Right ventricle myocardium inferior (tissue), 1 donor: ENCODE measurements at regions not wholly inside any gene's neighbourhood (a gene's known extent, or its start where the extent isn't known, plus 50 kb on each side); places are given as distances from the start of the nearest gene placed in this dataset.

Source experiments
- ATAC-seq: fragments of 200-7000 bp; cut with Tn5 transposase; one replicate; pipeline ENCODE4 v1.9.1; 2020; ENCODE audit warnings: mild to moderate bottlenecking, moderate library complexity
- DNase-seq: peaks from one replicate; pipeline ENCODE4 v3.0.0; 2021; ENCODE audit errors: missing footprints
- intact Hi-C: fragments of 100-400 bp; cut with DNase I; formaldehyde crosslinking; loops from one replicate; pipeline ENCODE4 v1.11.0; 2022
- donor health status: DM: no; HTN: yes; CAD: no; lungs with severe emphysema.

DNA sequence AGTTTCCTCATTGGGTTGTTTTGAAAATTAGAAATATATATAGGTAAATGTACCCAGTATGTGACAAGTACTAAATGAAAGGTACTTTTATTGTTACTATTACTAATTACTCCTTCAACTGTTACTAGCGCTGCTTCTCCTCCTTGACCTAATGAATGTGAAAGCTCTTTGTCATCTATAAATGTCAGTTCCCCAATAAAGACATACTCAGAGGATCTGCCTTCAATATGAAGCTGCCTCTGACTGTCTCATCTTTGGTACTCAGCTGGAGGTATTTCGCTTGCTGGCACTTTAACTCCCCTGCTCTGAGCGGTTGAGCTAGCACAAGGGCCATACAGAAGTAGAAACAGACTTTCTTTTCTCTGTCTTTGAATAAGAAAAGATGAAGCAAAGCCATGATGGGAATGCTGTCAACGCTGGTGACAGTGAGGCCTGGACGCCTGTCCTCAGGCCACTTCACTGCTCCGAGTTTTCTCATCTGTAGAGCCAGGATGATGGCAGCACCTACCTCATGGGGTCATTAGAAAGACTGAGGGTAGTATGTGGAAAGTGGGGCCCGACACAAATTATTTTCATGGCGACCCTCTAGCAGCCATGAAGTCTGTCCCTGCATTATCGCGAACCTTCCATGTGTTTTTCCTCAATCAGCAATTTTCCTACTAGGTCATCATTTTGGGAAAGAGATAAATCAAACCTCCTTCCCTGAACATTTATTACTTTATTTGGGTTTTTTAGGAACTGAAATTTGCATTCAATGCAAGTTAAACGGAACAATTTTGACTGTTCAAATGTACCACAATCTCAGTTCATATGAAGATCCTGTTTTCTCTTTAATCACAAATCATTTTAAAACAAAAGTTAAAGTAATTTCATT, 55.9 kb upstream of the SNX9 start:
- intact Hi-C loops = no loop called here
- DNase-seq (no peak), ATAC-seq (no peak)

GRCh38 chr6:157767775-157768156, 55.3 kb upstream of the SNX9 start:
- DNase-seq = no peak
- no peak for ATAC-seq
- intact Hi-C loops = no loop called here

DNA sequence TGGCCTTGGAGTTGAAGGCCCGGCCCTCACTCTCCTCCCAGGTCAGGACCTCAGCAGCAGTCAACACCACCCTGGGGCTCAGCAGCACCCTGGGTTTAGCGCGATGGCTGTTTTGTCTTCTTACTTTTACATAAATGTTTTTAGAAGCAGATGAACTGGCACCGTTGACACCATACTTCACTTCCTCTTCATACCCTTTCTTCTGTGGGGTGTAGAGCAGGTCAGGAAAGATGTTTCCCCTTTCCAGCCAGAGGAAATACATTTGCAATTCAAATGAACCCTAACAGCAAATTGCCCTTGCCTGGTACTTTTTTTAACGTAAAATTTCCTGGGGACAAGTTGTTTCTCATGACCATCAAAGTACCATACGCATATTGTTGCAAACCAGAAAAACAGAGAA, 54.7 kb upstream of the SNX9 start:
- no peak for DNase-seq
- no peak for ATAC-seq
- intact Hi-C loops = no loop called here

DNA sequence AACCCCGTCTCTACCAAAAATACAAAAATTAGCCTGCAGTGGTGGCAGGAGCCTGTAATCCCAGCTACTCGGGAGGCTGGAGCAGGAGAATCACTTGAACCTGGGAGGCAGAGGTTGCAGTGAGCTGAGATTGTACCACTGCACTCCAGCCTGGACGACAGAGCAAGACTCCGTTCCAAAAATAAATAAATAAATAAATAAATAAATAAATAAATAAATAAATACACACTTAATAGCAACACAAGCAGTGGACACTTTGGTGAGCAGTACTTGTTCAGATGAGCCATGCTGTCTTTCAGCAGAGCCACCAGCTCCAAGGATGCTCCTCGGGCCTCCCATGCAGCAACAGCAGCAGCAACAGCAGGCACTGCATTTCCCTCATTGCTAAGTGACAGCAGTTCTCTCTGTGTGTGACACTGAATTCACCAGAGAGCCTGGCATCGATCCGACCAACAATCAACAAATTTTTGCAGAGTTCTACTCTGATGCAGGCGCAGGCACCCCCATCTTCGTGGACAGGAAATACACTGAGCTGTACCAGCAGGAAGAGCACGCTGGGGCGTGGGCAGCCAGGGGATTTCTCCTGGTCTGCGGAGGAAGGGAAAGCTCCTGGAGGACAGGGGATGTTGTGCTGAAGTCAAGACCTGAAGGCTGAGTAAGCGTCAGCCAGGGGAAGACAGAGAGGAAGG, 54.0 kb upstream of the SNX9 start:
- intact Hi-C loops = no loop called here
- no peak for DNase-seq
- no peak for ATAC-seq

GRCh38 chr6:157769776-157770426, 53.1 kb upstream of the SNX9 start:
- ATAC-seq (no peak), DNase-seq (no peak)
- intact Hi-C loops = no loop called here

DNA sequence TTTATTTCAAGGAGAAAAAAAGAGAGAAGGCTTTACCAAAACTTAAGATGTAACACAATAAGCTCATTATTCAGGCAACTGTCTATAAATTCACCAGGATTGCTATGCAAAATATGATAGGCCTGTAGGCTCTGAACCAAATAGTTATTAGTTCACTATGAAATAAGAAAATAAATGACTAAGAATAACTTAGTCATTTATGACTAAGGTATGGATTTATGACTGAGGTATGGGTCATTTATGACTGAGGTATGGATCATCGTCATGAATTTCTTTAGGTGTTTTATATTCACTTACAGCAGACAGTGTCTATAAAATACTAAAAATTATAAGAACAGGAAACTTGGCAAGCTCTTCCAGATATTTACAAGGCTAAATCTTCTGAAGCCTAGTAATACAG, 52.1 kb upstream of the SNX9 start:
- DNase-seq (no peak), ATAC-seq (no peak)
- intact Hi-C loops = no loop called here

- no peak for ATAC-seq
- intact Hi-C loops = no loop called here
- DNase-seq = no peak
Measured at GRCh38 chr6:157772820-157773219, 50.2 kb upstream of the SNX9 start.
